ENCODE measurements at regions not wholly inside any gene's neighbourhood (a gene's known extent, or its start where the extent isn't known, plus 50 kb on each side); places are given as distances from the start of the nearest gene placed in this dataset.

DNA sequence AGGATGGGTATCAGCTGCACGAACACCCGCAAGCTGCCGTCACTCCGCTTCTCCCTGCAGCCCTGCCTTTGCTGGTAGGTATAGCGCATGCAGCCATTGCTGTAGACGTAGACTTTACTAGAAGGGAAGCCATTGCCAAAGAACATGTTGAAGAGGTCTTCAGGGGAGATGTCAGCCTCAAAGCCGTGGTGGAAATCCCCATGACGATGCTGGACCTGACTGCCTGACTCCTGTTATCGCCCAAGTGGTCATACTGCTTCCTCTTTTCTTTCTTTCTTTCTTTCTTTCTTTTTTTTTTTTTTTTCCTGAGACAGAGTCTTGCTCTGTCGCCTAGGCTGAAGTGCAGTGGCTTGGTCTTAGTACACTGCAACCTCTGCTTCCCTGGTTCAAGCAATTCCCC lies 68.7 kb upstream of the SPRED2 start:
- Histone ChIP-seq H3K4me1 (ENCODE audit: control insufficient read depth, low read depth, low read length) (no peaks in the 10 kb centered on the region), H3K4ac (ENCODE audit: low read depth, low read length) (no peak overlapping the region)

DNA sequence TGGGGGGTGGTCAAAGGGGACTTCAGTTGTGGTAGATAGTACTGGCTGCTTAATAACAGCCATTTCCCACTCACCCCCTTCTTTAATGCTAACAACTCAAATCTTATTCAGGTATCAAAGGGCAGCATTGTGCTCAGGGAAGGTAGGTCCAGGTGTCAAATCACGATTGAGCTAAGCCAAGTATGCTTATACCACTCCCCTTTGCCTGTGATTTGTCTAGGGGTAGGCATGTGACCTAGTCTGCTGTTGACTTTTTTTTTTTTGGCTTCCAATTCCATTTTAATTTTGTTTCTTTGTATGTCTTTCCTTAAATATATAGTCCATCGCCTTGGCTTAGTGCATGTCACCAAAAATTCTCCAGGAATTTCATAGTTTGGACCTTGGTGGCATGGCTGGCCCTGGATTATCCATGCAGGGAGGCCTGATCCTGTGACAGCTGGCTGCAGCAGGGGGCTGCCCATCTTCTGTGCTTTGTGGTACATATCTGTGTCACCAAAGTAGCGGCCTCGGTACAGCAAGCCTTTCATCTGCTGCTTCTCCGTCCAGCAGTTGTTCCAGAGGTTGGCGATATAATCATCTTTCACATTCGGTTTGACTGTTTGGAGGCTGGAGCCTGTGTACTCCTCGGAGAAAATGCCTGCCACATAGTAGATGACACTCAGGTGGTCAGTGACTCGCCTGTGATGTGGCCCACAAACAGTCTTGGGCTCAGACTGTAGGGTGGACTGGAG lies 68.1 kb upstream of the SPRED2 start:
- Histone ChIP-seq H3K4ac (ENCODE audit: low read depth, low read length) (no peak overlapping the region), H3K4me3 (ENCODE audit: low read length) (no peak overlapping the region), H3K79me1 (ENCODE audit: low read length) (no peaks in the 10 kb centered on the region), H2BK120ac (ENCODE audit: low read depth, low read length) (no peak overlapping the region), H2AK5ac (ENCODE audit: low read length) (no peak overlapping the region), H3K9ac (ENCODE audit: low read length) (no peak overlapping the region), H4K5ac (ENCODE audit: low read length) (no peak overlapping the region), H3K56ac (ENCODE audit: low read length) (no peak overlapping the region), H3K4me2 (ENCODE audit: low read length) (no peak overlapping the region), H2BK5ac (ENCODE audit: low read length) (no peak overlapping the region), H4K8ac (ENCODE audit: low read depth, low read length) (no peak overlapping the region), H3K27ac (ENCODE audit: low read depth, low read length) (no peak overlapping the region), H3K23ac (ENCODE audit: low read length) (no peak overlapping the region), H2BK15ac (replicated peaks; ENCODE audit: low read depth) (no peak overlapping the region), H3K18ac (ENCODE audit: low read length) (no peak overlapping the region), H3K4me1 (ENCODE audit: control insufficient read depth, low read depth, low read length) (no peaks in the 10 kb centered on the region), H3K79me2 (ENCODE audit: control insufficient read depth, insufficient read depth, low read length) (no peaks in the 10 kb centered on the region), H3K27me3 (ENCODE audit: insufficient read depth, low read length, poor library complexity) (no peaks in the 10 kb centered on the region), H3K36me3 (ENCODE audit: control insufficient read depth, insufficient read depth, low read length) (no peaks in the 10 kb centered on the region)
- WGBS (ENCODE audit: extremely low coverage, insufficient coverage, low lambda C conversion rate), result no CpG with 5 or more reads among the region's 9 CpGs
- DNase-seq, result no peak

More for the DNA sequence above, 68.7 kb upstream of the SPRED2 start:
- no peaks in the 10 kb centered on the region for H3K79me1 ChIP-seq (ENCODE audit: low read length)
- no peak overlapping the region for H2BK15ac ChIP-seq (replicated peaks; ENCODE audit: low read depth)
- H3K56ac ChIP-seq (ENCODE audit: low read length), result no peak overlapping the region
- H3K27me3 ChIP-seq (ENCODE audit: insufficient read depth, low read length, poor library complexity), result no peaks in the 10 kb centered on the region
- H3K18ac ChIP-seq (ENCODE audit: low read length), result no peak overlapping the region
- H3K79me2 ChIP-seq (ENCODE audit: control insufficient read depth, insufficient read depth, low read length), result no peaks in the 10 kb centered on the region
- no peak overlapping the region for H2BK120ac ChIP-seq (ENCODE audit: low read depth, low read length)
- H3K9ac ChIP-seq (ENCODE audit: low read length), result no peak overlapping the region
- no CpG with 5 or more reads among the region's 10 CpGs for WGBS (ENCODE audit: extremely low coverage, insufficient coverage, low lambda C conversion rate)
- no peak overlapping the region for H3K23ac ChIP-seq (ENCODE audit: low read length)
- no peak overlapping the region for H3K27ac ChIP-seq (ENCODE audit: low read depth, low read length)
- H4K8ac ChIP-seq (ENCODE audit: low read depth, low read length), result no peak overlapping the region
- no peak overlapping the region for H3K4me2 ChIP-seq (ENCODE audit: low read length)
- no peak for DNase-seq
- H2AK5ac ChIP-seq (ENCODE audit: low read length), result no peak overlapping the region
- H3K4me3 ChIP-seq (ENCODE audit: low read length), result no peak overlapping the region
- H3K36me3 ChIP-seq (ENCODE audit: control insufficient read depth, insufficient read depth, low read length), result no peaks in the 10 kb centered on the region
- H2BK5ac ChIP-seq (ENCODE audit: low read length), result no peak overlapping the region
- no peak overlapping the region for H4K5ac ChIP-seq (ENCODE audit: low read length)

DNA sequence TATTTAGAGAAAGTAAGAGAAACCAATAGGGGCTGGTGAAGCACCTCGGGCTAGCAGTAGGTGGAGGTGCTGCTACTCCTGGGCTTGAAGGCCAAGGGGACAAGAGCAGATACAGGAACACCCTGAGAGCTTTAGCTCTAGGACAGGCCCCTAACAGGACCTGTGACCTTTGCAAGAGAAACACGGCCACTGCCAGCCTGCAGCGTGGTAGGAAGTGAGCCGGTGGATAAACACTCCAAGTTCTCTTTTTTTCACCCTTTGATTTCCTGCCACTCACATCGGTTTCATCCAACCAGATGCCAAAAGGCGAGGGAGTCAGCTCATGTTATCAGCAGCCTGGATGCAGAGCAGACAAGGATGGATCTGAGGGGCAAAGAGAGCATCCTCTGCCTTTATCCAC lies 66.8 kb upstream of the SPRED2 start:
- no CpG with 5 or more reads among the region's 6 CpGs for WGBS (ENCODE audit: extremely low coverage, insufficient coverage, low lambda C conversion rate)

DNA sequence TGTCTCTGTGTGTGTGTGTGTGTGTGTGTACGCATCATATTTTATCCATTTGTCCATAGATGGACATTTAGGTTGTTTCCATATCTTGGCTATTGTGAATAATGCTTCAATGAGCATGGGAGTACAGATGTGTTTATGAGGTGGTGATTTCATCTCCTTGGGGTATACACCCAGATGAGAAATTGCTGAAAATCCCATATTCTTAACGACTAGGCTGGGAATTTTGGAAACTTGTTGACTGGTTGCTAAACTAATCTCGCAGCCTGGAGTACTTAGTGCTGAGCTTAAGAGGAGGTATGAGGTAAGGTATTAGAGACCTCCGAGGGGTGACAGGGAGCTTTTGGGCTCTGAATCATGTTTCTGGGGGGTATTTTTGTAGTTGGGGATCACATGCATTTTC lies 66.0 kb upstream of the SPRED2 start:
- no peak overlapping the region for H3K23ac ChIP-seq (ENCODE audit: low read length)
- no peak overlapping the region for H2BK120ac ChIP-seq (ENCODE audit: low read depth, low read length)
- WGBS (ENCODE audit: extremely low coverage, insufficient coverage, low lambda C conversion rate), result no CpG with 5 or more reads among the region's 4 CpGs
- no peak overlapping the region for H3K9ac ChIP-seq (ENCODE audit: low read length)
- H3K79me1 ChIP-seq (ENCODE audit: low read length), result no peaks in the 10 kb centered on the region
- no peak overlapping the region for H3K27ac ChIP-seq (ENCODE audit: low read depth, low read length)
- H4K8ac ChIP-seq (ENCODE audit: low read depth, low read length), result no peak overlapping the region
- no peak overlapping the region for H3K4ac ChIP-seq (ENCODE audit: low read depth, low read length)
- no peak overlapping the region for H3K18ac ChIP-seq (ENCODE audit: low read length)
- no peak overlapping the region for H4K5ac ChIP-seq (ENCODE audit: low read length)
- no peak overlapping the region for H3K4me2 ChIP-seq (ENCODE audit: low read length)
- H3K27me3 ChIP-seq (ENCODE audit: insufficient read depth, low read length, poor library complexity), result no peaks in the 10 kb centered on the region
- no peak overlapping the region for H2BK5ac ChIP-seq (ENCODE audit: low read length)
- H3K79me2 ChIP-seq (ENCODE audit: control insufficient read depth, insufficient read depth, low read length), result no peaks in the 10 kb centered on the region
- H3K36me3 ChIP-seq (ENCODE audit: control insufficient read depth, insufficient read depth, low read length), result no peaks in the 10 kb centered on the region
- H3K56ac ChIP-seq (ENCODE audit: low read length), result no peak overlapping the region
- H3K4me1 ChIP-seq (ENCODE audit: control insufficient read depth, low read depth, low read length), result no peaks in the 10 kb centered on the region
- no peak overlapping the region for H2AK5ac ChIP-seq (ENCODE audit: low read length)
- H3K4me3 ChIP-seq (ENCODE audit: low read length), result no peak overlapping the region
- no peak overlapping the region for H2BK15ac ChIP-seq (replicated peaks; ENCODE audit: low read depth)
- DNase-seq, result no peak

More for the DNA sequence above, 66.8 kb upstream of the SPRED2 start:
- Histone ChIP-seq H2BK15ac (replicated peaks; ENCODE audit: low read depth) (no peak overlapping the region), H3K4ac (ENCODE audit: low read depth, low read length) (no peak overlapping the region), H3K18ac (ENCODE audit: low read length) (no peak overlapping the region), H4K5ac (ENCODE audit: low read length) (no peak overlapping the region), H4K8ac (ENCODE audit: low read depth, low read length) (no peak overlapping the region), H3K36me3 (ENCODE audit: control insufficient read depth, insufficient read depth, low read length) (no peaks in the 10 kb centered on the region), H3K4me2 (ENCODE audit: low read length) (no peak overlapping the region), H3K27ac (ENCODE audit: low read depth, low read length) (no peak overlapping the region), H3K4me3 (ENCODE audit: low read length) (no peak overlapping the region), H3K9ac (ENCODE audit: low read length) (no peak overlapping the region), H3K4me1 (ENCODE audit: control insufficient read depth, low read depth, low read length) (no peaks in the 10 kb centered on the region), H2AK5ac (ENCODE audit: low read length) (no peak overlapping the region), H3K79me1 (ENCODE audit: low read length) (no peaks in the 10 kb centered on the region), H3K27me3 (ENCODE audit: insufficient read depth, low read length, poor library complexity) (no peaks in the 10 kb centered on the region), H2BK5ac (ENCODE audit: low read length) (no peak overlapping the region), H2BK120ac (ENCODE audit: low read depth, low read length) (no peak overlapping the region), H3K56ac (ENCODE audit: low read length) (no peak overlapping the region), H3K23ac (ENCODE audit: low read length) (no peak overlapping the region), H3K79me2 (ENCODE audit: control insufficient read depth, insufficient read depth, low read length) (no peaks in the 10 kb centered on the region)
- no peak for DNase-seq

DNA sequence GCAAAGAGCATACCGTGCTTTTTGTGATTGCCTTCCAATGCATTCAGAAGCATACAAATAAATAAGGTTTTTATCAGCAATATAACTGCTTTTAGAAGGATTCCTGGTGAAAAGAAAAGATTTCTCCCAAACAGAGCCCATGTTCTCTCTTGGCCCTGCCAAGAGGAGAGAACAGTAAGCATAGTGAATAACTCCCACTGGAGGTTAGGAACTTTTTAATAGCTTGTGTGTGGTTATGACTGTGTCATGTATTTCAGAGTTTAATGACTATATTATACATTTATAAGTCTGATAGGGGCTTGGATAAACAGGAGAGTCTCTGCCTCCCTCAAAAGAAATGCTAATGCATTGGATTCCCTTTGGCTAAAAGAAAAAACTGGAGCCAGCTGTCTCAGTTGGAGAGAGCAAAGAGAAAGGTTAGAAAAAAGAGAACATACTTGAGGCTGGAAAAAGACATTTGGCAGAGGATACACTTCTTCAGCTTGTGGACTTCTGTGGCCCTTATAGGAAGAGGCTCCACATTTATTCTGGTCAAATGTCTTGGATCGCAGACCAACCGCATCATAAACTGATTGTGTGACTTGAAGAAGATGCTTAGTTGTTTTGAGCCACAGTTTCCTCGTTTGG lies 63.0 kb upstream of the SPRED2 start:
- H3K27ac ChIP-seq (ENCODE audit: low read depth, low read length), result no peak overlapping the region

More for the DNA sequence above, 63.0 kb upstream of the SPRED2 start:
- Histone ChIP-seq H4K5ac (ENCODE audit: low read length) (no peak overlapping the region), H4K8ac (ENCODE audit: low read depth, low read length) (no peak overlapping the region), H3K79me1 (ENCODE audit: low read length) (no peaks in the 10 kb centered on the region), H3K56ac (ENCODE audit: low read length) (no peak overlapping the region), H3K79me2 (ENCODE audit: control insufficient read depth, insufficient read depth, low read length) (no peaks in the 10 kb centered on the region), H3K36me3 (ENCODE audit: control insufficient read depth, insufficient read depth, low read length) (no peaks in the 10 kb centered on the region), H2BK15ac (replicated peaks; ENCODE audit: low read depth) (no peak overlapping the region), H3K4ac (ENCODE audit: low read depth, low read length) (no peak overlapping the region), H3K23ac (ENCODE audit: low read length) (no peak overlapping the region), H3K4me1 (ENCODE audit: control insufficient read depth, low read depth, low read length) (no peaks in the 10 kb centered on the region), H2BK120ac (ENCODE audit: low read depth, low read length) (no peak overlapping the region), H2AK5ac (ENCODE audit: low read length) (no peak overlapping the region), H3K4me3 (ENCODE audit: low read length) (no peak overlapping the region), H3K18ac (ENCODE audit: low read length) (no peak overlapping the region), H2BK5ac (ENCODE audit: low read length) (no peak overlapping the region), H3K4me2 (ENCODE audit: low read length) (no peak overlapping the region), H3K27me3 (ENCODE audit: insufficient read depth, low read length, poor library complexity) (no peaks in the 10 kb centered on the region), H3K9ac (ENCODE audit: low read length) (no peak overlapping the region)
- WGBS (ENCODE audit: extremely low coverage, insufficient coverage, low lambda C conversion rate), result no CpG with 5 or more reads among the region's 4 CpGs
- DNase-seq, result no peak

Measured in mesendoderm (in vitro differentiated cells).